ENCODE measurements at regions not wholly inside any gene's neighbourhood (a gene's known extent, or its start where the extent isn't known, plus 50 kb on each side); places are given as distances from the start of the nearest gene placed in this dataset.

- intact Hi-C loops (cut with DNase I), result no loop called here
- WGBS, result 73% methylated on average over 2 of the region's 2 CpGs
- Histone ChIP-seq H3K27ac (replicated peaks in 1 of 4) (no peak overlapping the region), H3K4me3 (no peak overlapping the region), H3K27me3 (no peaks in the 10 kb centered on the region), H3K36me3 (no peaks in the 10 kb centered on the region), H3K4me1 (no peaks in the 10 kb centered on the region), H3K9me3 (no peaks in the 10 kb centered on the region)
- DNase-seq (ENCODE audit: extremely low spot score), result no peak
- no peak for TF ChIP-seq EP300 (IDR thresholded peaks at IDR 0.05)
- no peak for TF ChIP-seq CTCF (IDR thresholded peaks at IDR 0.05)
- no peak for TF ChIP-seq POLR2AphosphoS5 (IDR thresholded peaks at IDR 0.05)
- no peak for TF ChIP-seq POLR2A (IDR thresholded peaks at IDR 0.05; ENCODE audit: low read depth)
Observed at GRCh38 chr17:71935341-71935740, 185.5 kb upstream of the SOX9 start.

- intact Hi-C loops (cut with DNase I), result no loop called here
- Histone ChIP-seq H3K9me3 (no peaks in the 10 kb centered on the region), H3K36me3 (no peaks in the 10 kb centered on the region), H3K4me1 (no peaks in the 10 kb centered on the region), H3K4me3 (no peak overlapping the region), H3K27me3 (no peaks in the 10 kb centered on the region), H3K27ac (replicated peaks in 1 of 4) (no peak overlapping the region)
- 97% methylated on average over 2 of the region's 2 CpGs for WGBS
- no peak for TF ChIP-seq POLR2AphosphoS5 (IDR thresholded peaks at IDR 0.05)
- TF ChIP-seq POLR2A (IDR thresholded peaks at IDR 0.05; ENCODE audit: low read depth), result no peak
- no peak for TF ChIP-seq CTCF (IDR thresholded peaks at IDR 0.05)
- no peak for TF ChIP-seq EP300 (IDR thresholded peaks at IDR 0.05)
- no peak for DNase-seq (ENCODE audit: extremely low spot score)
Observed at GRCh38 chr17:71936977-71937376, 183.8 kb upstream of the SOX9 start.

GRCh38 chr17:71937914-71938313, 182.9 kb upstream of the SOX9 start:
- no peak overlapping the region for H3K27ac ChIP-seq (replicated peaks in 1 of 4)
- no peaks in the 10 kb centered on the region for H3K36me3 ChIP-seq
- DNase-seq (ENCODE audit: extremely low spot score), result no peak
- WGBS, result 74% methylated on average over 2 of the region's 2 CpGs
- no peaks in the 10 kb centered on the region for H3K27me3 ChIP-seq
- no peaks in the 10 kb centered on the region for H3K4me1 ChIP-seq
- H3K9me3 ChIP-seq, result no peaks in the 10 kb centered on the region
- TF ChIP-seq POLR2A (IDR thresholded peaks at IDR 0.05; ENCODE audit: low read depth), result no peak
- no peak overlapping the region for H3K4me3 ChIP-seq
- intact Hi-C loops (cut with DNase I), result no loop called here

- no peak for TF ChIP-seq POLR2A (IDR thresholded peaks at IDR 0.05; ENCODE audit: low read depth)
- no peak for TF ChIP-seq EP300 (IDR thresholded peaks at IDR 0.05)
- no peak for TF ChIP-seq CTCF (IDR thresholded peaks at IDR 0.05)
- no peak for TF ChIP-seq POLR2AphosphoS5 (IDR thresholded peaks at IDR 0.05)
- Histone ChIP-seq H3K27ac (replicated peaks in 1 of 4) (no peak overlapping the region), H3K36me3 (no peaks in the 10 kb centered on the region), H3K4me1 (no peaks in the 10 kb centered on the region), H3K4me3 (no peak overlapping the region), H3K9me3 (no peaks in the 10 kb centered on the region), H3K27me3 (no peaks in the 10 kb centered on the region)
- WGBS, result 65% methylated on average over 9 of the region's 9 CpGs
- DNase-seq (ENCODE audit: extremely low spot score), result no peak
- intact Hi-C loops (cut with DNase I), result no loop called here
Observed at GRCh38 chr17:71938340-71939010, 182.3 kb upstream of the SOX9 start.

GRCh38 chr17:71941920-71942319, 178.9 kb upstream of the SOX9 start:
- no peaks in the 10 kb centered on the region for H3K9me3 ChIP-seq
- H3K36me3 ChIP-seq, result no peaks in the 10 kb centered on the region
- no peak for DNase-seq (ENCODE audit: extremely low spot score)
- H3K4me1 ChIP-seq, result no peaks in the 10 kb centered on the region
- 90% methylated on average over 2 of the region's 2 CpGs for WGBS
- no peak for TF ChIP-seq CTCF (IDR thresholded peaks at IDR 0.05)
- TF ChIP-seq EP300 (IDR thresholded peaks at IDR 0.05), result no peak
- no peak for TF ChIP-seq POLR2A (IDR thresholded peaks at IDR 0.05; ENCODE audit: low read depth)
- TF ChIP-seq POLR2AphosphoS5 (IDR thresholded peaks at IDR 0.05), result no peak
- no peak overlapping the region for H3K4me3 ChIP-seq
- no peaks in the 10 kb centered on the region for H3K27me3 ChIP-seq
- intact Hi-C loops (cut with DNase I), result no loop called here
- H3K27ac ChIP-seq (replicated peaks in 1 of 4), result no peak overlapping the region
